GM18907 (cell line): ENCODE measurements at regions not wholly inside any gene's neighbourhood (a gene's known extent, or its start where the extent isn't known, plus 50 kb on each side); places are given as distances from the start of the nearest gene placed in this dataset.
"Not testable (repeated sequence)": the region's sequence is repeated elsewhere in the genome, so short reads cannot be mapped to it uniquely, and the experiment has no call there.

Experiments
- ATAC-seq: cut with Tn5 transposase; IDR thresholded peaks from one replicate; pipeline ENCODE4 v1.9.1; 2021; ENCODE audit warnings: mild to moderate bottlenecking, moderate library complexity; ENCODE audit not compliant: unreplicated experiment

DNA sequence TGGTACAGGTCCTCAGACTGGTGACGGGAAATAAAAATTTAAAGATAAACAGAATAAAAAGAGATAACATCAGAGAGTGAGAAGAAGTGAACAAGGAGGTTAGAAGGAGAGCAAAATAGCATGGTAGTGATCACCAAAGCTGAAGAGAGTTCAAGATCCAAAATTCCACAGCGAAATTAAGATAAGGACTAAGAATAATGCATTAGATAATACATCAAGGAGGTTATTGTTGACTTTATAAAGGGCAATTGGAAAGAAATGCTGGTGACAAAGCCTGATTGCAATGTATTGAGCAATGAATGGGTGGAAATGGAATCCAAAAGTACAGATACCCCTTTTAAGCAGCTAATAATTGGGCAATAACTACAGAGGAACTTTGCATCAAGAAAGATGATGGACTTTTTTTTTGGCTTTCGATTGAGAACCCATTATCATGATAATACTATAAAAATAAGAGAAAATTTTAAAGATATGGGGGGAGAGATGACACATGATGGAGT, 101.6 kb upstream of the MAP9 start:
- ATAC-seq: no peak

- no peak for ATAC-seq
Observed at GRCh38 chr4:155474758-155475157, 98.0 kb upstream of the MAP9 start.

- ATAC-seq: no peak
Observed at GRCh38 chr4:155473420-155474095, 96.8 kb upstream of the MAP9 start.

DNA sequence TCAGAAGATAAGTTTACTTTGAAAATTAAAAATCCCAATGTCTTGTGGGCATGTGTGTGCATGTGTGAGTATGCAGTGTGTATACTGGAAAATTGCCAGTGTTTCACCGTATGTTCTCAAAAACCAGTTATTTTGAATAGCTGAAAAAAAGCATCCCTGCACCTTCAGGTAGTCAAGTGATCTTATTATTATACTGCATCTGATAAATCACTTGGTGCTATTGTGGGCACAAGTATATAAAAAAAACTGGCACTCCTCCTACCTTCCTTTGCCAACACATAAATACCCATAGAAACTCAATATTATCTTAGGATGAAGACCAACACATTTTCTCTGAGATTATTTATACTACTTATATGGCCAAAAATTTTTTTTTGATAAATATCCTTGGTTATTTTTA, 91.5 kb upstream of the MAP9 start:
- ATAC-seq: no peak

GRCh38 chr4:155450676-155451075, 73.9 kb upstream of the MAP9 start:
- ATAC-seq: no peak

DNA sequence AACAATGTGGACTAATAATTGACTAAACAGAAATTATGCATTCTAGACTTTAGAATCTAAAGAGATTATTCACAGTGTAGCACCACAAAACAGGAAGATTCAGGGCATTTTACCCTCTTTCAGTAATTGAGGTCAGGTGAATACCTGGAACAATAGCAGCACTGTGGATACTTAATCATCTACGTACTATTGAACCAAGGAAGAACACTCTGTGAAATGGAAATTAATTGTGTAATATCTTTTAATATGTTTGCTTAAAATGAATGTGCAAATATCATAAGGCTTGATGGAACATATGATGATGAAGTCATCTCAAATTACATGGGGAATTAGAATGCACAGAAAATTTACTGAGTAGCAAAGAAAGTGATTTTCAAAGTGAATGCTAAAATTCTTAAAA, 68.5 kb upstream of the MAP9 start:
- no peak for ATAC-seq

- ATAC-seq: no peak
Observed at GRCh38 chr4:155444721-155445120, 68.0 kb upstream of the MAP9 start.

GRCh38 chr4:155442267-155443105, 65.7 kb upstream of the MAP9 start:
- peak; percentile 91 for ATAC-seq

- ATAC-seq: no peak
Observed at GRCh38 chr4:155441475-155441874, 64.7 kb upstream of the MAP9 start.

DNA sequence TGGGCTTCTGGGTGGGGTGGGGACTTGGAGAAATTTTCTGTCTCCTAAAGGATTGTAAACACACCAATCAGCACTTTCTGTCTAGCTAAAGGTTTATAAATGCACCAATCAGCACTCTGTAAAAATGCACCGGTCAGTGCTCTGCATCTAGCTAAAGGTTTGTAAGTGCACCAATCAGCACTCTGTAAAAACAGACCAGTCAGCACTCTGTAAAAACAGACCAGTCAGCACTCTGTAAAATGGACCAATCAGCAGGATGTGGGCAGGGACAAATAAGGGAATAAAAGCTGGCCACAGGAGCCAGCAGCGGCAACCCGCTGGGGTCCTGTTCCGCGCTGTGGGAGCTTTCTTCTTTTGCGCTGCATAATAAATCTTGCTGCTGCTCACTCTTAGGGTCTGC, 63.0 kb upstream of the MAP9 start:
- not testable (repeated sequence) for ATAC-seq

GRCh38 chr4:155434904-155435303, 58.1 kb upstream of the MAP9 start:
- no peak for ATAC-seq

DNA sequence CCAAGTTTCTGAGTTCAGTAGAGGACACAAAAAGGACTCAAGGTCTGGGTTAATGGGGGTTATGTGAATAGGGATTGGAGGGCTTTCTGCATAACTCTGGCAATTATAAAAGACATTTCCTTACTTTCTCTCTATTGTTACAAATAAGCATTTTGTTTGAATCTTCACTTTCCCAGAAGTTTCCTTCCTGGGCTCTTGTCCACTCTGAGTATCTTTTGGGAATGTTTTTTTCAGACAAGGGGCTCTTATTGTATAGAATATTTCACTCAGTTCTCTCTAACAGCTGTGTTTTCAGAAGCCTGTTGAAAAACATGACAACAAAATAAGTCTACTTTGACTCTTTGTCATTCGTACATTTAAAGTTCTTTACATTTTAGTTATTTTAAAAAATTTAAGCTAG, 57.6 kb upstream of the MAP9 start:
- no peak for ATAC-seq

GRCh38 chr4:155433636-155434360, 57.0 kb upstream of the MAP9 start:
- no peak for ATAC-seq

DNA sequence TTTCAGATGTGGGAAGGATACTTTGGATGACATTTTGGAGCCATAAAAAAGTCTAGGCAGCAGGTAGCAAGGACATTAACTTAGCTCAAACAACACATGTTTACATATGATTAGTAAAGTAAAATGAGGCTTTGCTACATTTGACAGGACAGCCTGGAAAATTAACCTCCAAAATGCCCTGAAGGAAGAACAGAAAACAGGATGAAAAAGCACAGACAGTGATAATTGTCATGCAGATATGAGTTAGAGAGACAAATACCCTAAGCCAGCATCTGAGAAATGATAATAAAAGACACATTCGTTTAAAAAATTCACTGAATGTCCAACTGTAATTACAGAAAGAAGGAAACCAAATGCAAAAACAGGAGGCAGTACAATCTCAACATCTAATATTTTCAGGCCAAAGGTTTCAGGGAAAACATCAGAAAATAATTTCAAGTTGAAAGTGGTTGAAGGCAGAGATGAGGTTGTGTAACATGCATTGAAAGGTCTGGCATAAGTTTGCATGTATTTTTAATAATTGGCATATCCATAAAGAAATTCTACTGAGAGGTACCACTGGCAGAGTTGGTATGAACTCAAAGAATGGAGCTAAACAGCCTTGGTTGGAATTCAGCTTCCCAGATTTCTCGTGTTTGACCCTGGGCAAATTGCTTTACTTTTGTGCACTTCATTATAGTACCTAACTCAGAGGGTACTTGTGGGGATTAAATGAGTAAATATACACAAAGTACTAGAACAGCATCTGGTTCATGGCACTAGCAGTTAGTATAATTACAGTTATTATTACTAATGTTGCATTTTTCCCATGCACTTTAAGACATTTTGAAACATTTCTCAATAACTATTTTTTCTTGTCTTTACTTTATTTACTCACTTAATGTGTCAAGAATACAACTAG, 54.4 kb upstream of the MAP9 start:
- ATAC-seq: no peak

DNA sequence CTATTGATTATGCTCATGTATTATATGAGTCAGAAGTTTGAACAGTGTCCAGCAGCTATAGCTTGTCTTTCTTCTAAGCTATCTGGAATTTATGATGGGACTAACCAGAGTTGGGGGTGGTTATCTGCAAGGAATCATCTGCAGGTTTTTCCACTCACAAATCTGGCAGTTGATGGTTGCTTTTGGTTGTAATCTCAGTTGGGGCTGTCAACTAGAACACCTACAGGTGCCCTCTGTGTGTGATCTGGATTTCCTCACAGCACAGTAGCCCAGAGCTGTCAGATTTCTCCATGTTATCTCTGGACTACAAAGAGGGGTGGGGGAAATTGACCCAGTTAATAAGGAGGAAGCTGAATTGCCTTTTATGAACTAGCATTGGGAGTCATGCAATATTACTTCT, 51.4 kb upstream of the MAP9 start:
- no peak for ATAC-seq

DNA sequence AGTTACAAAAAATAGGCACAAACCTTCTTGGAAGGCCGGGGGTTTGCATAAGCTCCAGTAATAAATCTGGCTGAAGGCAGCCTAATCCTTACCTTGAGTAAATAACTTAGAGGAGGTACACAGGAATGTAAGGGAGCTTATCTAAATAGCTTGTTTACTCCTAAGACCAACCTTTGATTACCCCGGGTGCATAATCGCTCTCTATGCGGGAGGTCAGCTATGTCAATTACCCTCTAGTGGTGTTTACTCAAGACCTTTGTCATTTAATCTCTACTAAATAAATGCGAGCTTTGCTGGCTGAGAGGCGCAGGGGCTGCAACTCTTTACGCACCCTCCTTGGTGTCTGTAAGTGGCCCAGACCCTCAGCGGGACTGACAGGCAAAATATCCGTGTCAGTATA, 50.2 kb upstream of the MAP9 start:
- no peak for ATAC-seq
